DND-41 (cell line): ENCODE measurements at regions not wholly inside any gene's neighbourhood (a gene's known extent, or its start where the extent isn't known, plus 50 kb on each side); places are given as distances from the start of the nearest gene placed in this dataset.

Experiments
- EZH2 ChIP-seq: IDR thresholded peaks from 3 replicates; pipeline ENCODE4 v1.6.1; 2012; ENCODE audit warnings: borderline replicate concordance, low read depth, mild to moderate bottlenecking, moderate library complexity, low read length, inconsistent platforms; ENCODE audit not compliant: severe bottlenecking
- TF ChIP-seq, protein P1 (sequence below): IDR thresholded peaks from 2 replicates; pipeline ENCODE4 v1.5.1; 2012; ENCODE audit warnings: borderline replicate concordance, low read length, moderate library complexity, mild to moderate bottlenecking; ENCODE audit not compliant: poor library complexity, severe bottlenecking; ENCODE audit errors: extremely low read depth

GRCh38 chr10:3374914-3375313 is 202.3 kb upstream of the PITRM1 start:
- TF ChIP-seq, protein P1, sequence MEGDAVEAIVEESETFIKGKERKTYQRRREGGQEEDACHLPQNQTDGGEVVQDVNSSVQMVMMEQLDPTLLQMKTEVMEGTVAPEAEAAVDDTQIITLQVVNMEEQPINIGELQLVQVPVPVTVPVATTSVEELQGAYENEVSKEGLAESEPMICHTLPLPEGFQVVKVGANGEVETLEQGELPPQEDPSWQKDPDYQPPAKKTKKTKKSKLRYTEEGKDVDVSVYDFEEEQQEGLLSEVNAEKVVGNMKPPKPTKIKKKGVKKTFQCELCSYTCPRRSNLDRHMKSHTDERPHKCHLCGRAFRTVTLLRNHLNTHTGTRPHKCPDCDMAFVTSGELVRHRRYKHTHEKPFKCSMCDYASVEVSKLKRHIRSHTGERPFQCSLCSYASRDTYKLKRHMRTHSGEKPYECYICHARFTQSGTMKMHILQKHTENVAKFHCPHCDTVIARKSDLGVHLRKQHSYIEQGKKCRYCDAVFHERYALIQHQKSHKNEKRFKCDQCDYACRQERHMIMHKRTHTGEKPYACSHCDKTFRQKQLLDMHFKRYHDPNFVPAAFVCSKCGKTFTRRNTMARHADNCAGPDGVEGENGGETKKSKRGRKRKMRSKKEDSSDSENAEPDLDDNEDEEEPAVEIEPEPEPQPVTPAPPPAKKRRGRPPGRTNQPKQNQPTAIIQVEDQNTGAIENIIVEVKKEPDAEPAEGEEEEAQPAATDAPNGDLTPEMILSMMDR: no peak
- TF ChIP-seq EZH2: no peak
